ENCODE measurements at regions not wholly inside any gene's neighbourhood (a gene's known extent, or its start where the extent isn't known, plus 50 kb on each side); places are given as distances from the start of the nearest gene placed in this dataset.

- DNase-seq (ENCODE audit: low spot score), result no peak
- in situ Hi-C loops (cut with MboI; ENCODE audit: low sequenced_read_pairs, unreplicated experiment), result no loop called here
- TF ChIP-seq, protein P1, sequence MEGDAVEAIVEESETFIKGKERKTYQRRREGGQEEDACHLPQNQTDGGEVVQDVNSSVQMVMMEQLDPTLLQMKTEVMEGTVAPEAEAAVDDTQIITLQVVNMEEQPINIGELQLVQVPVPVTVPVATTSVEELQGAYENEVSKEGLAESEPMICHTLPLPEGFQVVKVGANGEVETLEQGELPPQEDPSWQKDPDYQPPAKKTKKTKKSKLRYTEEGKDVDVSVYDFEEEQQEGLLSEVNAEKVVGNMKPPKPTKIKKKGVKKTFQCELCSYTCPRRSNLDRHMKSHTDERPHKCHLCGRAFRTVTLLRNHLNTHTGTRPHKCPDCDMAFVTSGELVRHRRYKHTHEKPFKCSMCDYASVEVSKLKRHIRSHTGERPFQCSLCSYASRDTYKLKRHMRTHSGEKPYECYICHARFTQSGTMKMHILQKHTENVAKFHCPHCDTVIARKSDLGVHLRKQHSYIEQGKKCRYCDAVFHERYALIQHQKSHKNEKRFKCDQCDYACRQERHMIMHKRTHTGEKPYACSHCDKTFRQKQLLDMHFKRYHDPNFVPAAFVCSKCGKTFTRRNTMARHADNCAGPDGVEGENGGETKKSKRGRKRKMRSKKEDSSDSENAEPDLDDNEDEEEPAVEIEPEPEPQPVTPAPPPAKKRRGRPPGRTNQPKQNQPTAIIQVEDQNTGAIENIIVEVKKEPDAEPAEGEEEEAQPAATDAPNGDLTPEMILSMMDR (IDR thresholded peaks at IDR 0.05; ENCODE audit: borderline replicate concordance, control extremely low read depth, extremely low read depth, insufficient read depth, missing control alignments), result no peak
Measured at GRCh38 chr7:156400046-156400445, 240.5 kb upstream of the RNF32 start.

GRCh38 chr7:156397249-156397648 is 243.3 kb upstream of the RNF32 start:
- in situ Hi-C loops (cut with MboI; ENCODE audit: low sequenced_read_pairs, unreplicated experiment), result no loop called here
- TF ChIP-seq, protein P1 (IDR thresholded peaks at IDR 0.05; ENCODE audit: borderline replicate concordance, control extremely low read depth, extremely low read depth, insufficient read depth, missing control alignments), result no peak

GRCh38 chr7:156389116-156389692 is 251.4 kb upstream of the RNF32 start:
- in situ Hi-C loops (cut with MboI; ENCODE audit: low sequenced_read_pairs, unreplicated experiment), result no loop called here
- TF ChIP-seq, protein P1 (IDR thresholded peaks at IDR 0.05; ENCODE audit: borderline replicate concordance, control extremely low read depth, extremely low read depth, insufficient read depth, missing control alignments), result no peak
- DNase-seq (ENCODE audit: low spot score), result no peak

More at GRCh38 chr7:156397249-156397648, 243.3 kb upstream of the RNF32 start:
- DNase-seq (ENCODE audit: low spot score), result no peak

DNA sequence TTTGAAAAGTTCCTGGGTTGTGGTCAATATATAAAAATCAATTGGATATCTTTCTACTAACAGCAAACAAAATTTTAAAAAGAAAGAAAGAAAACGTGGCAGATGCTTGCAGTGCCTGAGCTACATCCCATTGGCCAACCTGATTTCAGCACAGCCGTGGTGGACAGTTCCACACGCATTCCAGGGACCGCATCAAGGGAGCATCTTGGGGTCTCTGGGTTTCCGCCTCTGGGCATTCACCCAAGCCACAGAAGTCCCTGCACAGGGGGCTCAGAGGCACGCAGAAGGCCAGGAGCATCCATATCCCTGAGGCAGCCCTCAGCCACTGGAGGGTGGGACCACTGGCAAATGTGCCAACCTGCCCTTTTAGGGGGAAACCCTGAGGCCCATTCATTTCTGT is 254.5 kb upstream of the RNF32 start:
- in situ Hi-C loops (cut with MboI; ENCODE audit: low sequenced_read_pairs, unreplicated experiment), result no loop called here
- no peak for DNase-seq (ENCODE audit: low spot score)
- TF ChIP-seq, protein P1 (IDR thresholded peaks at IDR 0.05; ENCODE audit: borderline replicate concordance, control extremely low read depth, extremely low read depth, insufficient read depth, missing control alignments), result no peak

DNA sequence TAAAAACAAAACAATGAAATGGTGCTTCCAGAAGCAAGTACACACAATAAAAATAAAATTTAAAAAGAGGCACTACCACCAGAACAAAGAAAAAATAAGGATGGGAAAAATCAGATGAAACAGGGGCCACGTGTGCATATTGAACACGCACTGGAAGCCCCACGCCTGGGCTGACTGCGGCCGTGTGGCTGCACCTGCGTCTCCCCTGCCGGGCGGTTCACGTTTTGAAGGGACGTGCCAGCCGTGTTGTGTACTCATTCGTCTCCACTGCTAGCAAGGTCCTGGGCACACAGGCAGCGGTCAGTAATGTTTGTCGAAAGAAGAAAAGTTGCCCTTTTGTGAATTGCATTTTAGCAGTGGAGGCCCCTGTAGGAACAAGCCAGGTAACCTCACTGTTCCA is 255.9 kb upstream of the RNF32 start:
- no peak for DNase-seq (ENCODE audit: low spot score)
- in situ Hi-C loops (cut with MboI; ENCODE audit: low sequenced_read_pairs, unreplicated experiment), result no loop called here
- TF ChIP-seq, protein P1 (IDR thresholded peaks at IDR 0.05; ENCODE audit: borderline replicate concordance, control extremely low read depth, extremely low read depth, insufficient read depth, missing control alignments), result no peak

DNA sequence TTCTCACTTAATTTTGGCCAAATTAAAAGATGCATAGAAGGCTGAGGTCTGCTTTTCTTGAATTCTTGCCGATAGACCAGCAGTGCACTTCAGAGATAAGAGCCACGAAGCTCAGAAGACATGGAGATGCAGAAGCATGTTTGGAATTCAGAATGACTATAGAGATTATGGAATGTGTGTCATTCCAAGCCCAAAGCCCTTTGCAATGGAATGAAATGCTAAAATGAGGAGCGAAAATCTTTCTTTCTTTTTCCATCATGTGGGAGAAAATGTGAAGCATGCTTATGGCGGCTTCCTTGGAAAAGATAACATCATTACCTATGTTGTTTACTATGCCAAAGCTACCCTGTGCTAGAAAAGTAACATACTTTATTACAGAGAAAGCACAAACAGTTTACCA is 257.0 kb upstream of the RNF32 start:
- TF ChIP-seq, protein P1 (IDR thresholded peaks at IDR 0.05; ENCODE audit: borderline replicate concordance, control extremely low read depth, extremely low read depth, insufficient read depth, missing control alignments), result no peak
- in situ Hi-C loops (cut with MboI; ENCODE audit: low sequenced_read_pairs, unreplicated experiment), result no loop called here
- no peak for DNase-seq (ENCODE audit: low spot score)
